ENCODE measurements at regions not wholly inside any gene's neighbourhood (a gene's known extent, or its start where the extent isn't known, plus 50 kb on each side); places are given as distances from the start of the nearest gene placed in this dataset.
"Not testable (repeated sequence)": the region's sequence is repeated elsewhere in the genome, so short reads cannot be mapped to it uniquely, and the experiment has no call there.

DNA sequence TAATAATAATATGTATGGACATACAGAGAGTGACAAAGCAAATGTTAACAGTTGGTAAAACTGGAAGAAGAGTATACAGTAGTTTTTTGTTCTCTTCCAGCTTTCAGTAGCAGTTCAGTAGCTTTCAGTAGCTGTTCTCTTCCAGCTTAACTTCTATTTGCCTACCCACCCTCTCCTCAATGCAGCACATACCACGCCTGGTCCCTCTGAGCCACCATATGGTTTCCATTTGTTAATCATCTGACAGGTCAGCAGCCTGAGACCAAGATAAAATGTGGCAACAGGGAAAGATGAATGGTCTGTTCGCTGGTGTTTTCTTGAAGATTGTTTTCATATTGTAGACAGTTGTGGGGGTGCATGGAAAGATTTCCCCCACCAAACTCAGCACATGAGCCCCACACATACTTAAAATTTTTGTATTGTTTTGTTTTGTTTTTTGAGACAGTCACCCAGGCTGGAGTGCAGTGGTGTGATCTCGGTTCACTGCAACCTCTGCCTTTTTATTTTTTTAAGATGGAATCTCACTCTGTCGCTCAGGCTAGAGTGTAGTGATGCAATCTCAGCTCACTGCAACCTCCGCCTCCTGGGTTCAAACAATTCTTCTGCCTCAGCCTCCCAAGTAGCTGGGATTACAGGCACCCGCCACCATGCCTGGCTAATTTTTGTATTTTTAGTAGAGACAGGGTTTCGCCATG is 56.8 kb downstream of the ATP6V0E2 start:
- DNase-seq, result peak; percentile 27 to 40 (median 31)

DNA sequence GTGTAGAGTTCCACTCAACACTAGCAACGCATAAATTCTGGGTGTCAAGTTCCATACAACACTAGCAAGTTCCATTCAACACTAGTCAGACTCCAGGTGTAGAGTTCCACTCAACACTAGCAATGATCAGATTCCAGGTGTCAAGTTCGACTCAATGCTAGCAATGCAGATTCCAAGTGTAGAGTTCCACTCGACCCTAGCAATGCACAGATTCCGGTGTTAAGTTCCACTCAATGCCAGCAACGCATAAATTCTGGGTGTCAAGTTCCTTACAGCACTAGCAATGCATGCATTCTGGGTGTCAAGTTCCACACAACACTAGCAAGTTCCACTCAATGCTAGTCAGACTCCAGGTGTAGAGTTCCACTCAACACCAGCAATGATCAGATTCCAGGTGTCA is 60.0 kb downstream of the ATP6V0E2 start:
- DNase-seq, result peak in 2 of 3 donors; percentile 3 to 23

DNA sequence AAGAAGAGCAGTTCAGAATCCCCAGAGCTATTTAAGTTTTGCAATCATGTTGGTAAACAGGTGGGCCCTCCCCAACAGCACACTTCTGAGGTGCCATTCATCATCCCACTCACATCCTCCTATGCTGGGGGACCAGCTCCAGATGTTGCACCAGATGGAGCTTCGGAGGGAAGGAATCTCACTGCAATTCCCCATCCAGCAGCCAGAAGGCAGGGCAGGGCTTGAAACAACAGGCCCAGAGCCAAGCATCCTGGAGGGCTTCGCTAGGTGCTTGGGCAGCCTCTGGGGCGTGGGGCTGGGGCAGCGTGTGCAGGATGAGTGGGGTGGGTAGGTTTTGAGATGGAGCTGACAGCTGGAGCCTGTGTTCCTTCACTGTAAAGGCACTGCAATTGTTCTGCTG is 73.6 kb downstream of the ATP6V0E2 start:
- DNase-seq, result not testable (repeated sequence)

DNA sequence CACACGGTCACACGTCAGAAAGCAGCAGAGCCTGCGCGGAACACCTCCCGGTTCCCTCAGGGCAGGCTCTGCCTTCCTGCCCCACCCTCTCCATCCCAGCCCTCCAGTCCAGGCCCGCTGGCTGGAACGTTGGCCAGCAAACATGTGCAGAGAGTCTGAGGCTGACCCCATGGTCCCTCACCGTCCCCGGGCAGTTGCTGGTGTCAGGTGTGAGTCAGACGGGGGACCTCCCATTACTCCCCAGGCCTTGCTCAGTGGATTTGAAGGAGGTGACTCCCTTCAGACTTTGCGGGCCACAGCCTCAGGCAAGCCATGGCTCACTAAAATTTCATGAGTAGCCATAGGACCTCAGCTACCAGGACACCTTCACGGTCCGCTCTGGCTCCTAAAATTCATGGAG is 74.7 kb downstream of the ATP6V0E2 start:
- DNase-seq, result not testable (repeated sequence)

DNA sequence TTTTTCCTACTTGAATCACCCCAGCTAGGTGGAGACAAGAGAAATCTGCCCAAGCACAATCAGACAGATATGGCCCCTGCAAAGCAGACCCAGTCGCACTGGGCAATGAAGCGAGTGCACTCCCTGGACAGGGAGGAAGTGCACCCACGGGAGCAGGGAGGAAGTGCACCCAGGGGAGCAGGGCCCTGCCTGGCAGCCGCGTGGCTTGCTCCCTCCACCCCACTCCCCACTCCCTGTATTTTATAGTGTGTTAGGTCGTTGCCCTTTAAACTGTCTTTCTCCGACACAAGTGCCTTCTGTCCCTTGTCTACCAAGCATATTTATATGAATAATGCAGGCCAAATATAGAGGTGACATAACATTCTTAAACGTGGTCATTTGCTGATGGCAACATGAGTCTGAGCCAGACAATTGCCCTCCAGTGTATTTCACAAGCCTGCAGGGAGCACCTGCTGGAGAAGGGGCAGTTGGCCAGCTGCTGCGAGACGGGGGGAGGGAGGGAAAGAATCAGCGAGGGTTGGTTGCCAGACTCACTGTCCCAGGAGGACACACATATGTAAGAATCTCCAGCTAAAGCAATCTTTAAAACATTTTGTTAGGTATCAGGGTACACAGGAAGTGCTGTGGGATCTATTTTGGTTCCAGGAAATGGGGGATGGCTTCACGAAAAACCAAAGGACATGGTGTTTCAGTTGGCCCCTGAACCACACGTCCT is 76.3 kb downstream of the ATP6V0E2 start:
- peak in 1 of 3 donors; percentile 10 for DNase-seq

DNA sequence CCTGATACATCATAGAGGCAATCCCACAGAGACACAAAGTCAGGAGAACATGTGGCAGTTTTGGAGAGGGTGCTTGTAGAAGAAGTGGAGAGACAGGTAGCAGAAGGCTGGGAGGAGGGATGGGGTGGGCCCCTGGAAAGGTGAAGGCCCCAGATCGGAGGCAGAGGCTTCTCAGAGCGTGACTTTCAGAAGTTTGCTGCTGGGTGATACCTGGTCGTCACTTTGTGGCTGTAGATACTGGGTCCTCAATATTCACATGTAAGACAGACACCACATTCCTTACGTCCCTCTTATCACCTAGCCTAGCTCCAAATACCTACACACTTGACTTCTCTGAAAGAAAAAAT is 76.8 kb downstream of the ATP6V0E2 start:
- not testable (repeated sequence) for DNase-seq

DNA sequence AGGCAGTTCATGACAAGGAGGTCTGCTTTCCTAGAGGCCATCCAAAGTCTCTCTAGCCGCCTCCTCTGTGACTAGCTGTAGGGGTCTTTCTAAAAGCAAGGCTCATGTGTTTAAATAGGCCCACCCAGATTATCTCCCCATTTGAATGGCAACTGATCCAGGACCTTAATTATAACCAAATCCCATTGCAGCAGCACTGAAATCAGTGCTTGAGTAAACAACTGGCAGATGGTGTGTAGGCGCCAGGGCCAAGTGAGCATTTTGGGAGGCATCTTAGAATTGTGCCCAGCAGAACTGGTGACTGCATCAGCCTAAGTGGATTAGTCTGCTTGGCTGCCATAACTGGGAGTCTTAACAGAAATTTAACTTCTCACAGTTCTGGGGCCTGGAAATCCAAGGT is 77.8 kb downstream of the ATP6V0E2 start:
- not testable (repeated sequence) for DNase-seq

DNA sequence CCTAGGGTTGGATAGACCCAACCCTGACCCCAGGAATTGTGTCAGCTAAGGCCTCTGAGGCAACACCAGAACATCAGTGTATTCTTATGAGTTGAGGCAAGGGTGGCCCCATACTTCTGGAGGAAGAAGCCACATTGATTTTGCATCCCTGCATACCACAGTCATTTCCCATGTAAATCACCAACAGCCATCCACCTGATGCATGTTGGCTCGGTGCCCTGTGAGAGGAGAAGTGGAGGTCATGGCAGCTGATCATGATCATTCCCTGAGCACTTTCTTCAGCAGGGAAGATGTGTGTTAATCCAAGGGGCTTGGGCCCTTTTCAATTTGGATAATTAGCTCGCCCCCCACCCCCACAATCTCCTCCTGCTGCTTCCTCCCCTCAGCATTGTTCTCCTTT is 85.1 kb downstream of the ATP6V0E2 start:
- not testable (repeated sequence) for DNase-seq

DNA sequence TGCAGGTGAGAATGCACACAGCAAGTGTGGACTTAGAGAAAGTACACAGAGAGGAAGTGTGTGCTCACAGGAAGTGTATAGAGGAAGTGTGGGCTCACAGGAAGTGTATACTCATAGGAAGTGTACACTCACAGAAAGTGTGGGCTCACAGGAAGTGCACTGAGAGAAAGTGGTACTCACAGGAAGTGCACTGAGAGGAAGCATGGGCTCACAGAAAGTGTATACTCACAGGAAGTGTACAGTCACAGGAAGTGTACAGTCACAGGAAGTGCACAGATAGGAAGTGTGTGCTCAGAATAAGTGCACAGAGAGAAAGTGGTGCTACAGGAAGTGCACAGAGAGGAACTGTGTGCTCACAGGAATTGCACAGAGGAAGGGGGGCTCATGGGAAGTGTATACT is 87.1 kb downstream of the ATP6V0E2 start:
- not testable (repeated sequence) for DNase-seq

DNA sequence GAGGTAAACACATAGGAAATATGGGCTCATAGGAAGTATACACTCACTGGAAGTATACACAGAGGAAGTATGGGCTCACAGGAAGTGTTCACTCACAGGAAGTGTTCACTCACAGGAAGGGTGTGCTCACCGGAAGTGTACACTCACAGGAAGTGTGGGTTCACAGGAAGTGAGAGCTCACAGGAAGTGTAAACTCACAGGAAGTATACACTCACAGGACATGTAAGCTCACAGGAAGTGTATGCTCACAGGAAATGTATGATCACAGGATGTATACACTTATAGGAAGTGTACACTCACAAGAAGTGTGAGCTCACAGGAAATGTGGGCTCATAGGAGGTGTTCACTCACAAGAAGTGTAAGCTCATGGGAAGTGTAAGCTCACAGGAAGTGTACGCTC is 88.1 kb downstream of the ATP6V0E2 start:
- not testable (repeated sequence) for DNase-seq

DNA sequence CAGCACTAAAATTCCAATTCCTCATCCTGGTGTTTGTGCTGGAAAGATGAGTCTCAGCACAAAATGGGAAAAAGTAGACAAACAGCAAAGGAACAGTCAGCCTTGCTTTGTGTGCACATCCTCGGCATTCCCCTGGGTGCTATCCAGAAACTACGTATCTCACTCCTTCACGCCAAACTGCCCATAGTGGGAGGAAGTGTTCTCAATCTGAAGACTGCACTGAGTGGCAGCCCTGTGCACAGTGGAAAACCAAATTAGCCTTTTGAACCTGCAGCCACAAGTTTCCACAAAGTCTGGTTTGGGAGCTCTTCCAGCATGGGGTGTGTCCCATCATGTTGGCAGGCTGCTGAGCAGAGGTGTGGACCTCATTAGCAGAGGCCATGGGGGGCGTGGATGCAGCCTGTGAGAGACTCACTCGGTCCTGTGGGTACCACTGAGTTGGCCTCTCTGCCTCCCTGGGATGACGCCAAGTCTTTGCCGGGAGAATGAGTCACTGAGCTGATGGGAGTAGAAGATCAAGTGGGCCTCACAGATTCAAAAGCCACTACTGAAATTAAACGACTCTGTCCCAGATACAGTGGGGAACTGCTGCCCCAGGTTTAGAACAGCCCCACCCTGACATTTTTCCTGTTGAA is 89.0 kb downstream of the ATP6V0E2 start:
- DNase-seq, result peak in 1 of 3 donors; percentile 18

DNA sequence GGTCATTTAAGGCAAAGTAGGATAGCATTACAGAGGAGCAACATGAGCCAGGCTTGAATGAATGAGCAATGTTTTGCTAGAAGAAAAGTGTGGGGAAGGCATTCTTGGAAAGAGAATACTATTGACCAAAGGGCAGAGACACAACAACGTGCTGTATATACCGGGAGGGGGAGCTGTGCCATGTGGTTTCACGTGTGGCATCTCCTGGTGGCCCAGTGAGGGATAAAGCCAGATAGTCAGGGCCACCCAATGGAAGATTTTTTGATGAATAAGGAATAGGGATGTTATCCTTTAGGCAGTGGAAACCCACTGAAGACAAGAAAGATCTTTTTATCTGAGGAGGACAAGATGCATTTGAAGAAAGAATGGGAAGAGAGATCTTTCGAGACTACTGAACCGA is 90.2 kb downstream of the ATP6V0E2 start:
- DNase-seq, result not testable (repeated sequence)

DNA sequence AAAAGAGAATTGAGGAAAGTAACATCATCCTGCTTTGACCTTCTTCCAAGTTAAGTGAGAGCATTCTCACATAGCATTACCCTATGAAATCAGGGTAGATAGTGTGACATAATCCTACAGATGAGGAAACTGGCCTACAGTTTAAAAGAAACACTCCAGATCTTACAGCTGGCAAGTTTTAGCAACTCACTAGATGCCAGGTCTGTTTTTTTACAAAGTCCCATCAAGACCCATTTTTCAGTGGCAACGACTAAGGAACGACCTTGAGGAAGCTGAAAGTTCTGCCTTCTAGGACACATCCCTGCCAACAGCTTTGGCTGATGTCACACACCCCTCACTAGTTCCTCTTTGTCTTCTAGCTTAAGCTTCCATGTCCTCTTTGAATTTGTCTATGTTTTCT is 92.7 kb downstream of the ATP6V0E2 start:
- DNase-seq, result not testable (repeated sequence)

DNA sequence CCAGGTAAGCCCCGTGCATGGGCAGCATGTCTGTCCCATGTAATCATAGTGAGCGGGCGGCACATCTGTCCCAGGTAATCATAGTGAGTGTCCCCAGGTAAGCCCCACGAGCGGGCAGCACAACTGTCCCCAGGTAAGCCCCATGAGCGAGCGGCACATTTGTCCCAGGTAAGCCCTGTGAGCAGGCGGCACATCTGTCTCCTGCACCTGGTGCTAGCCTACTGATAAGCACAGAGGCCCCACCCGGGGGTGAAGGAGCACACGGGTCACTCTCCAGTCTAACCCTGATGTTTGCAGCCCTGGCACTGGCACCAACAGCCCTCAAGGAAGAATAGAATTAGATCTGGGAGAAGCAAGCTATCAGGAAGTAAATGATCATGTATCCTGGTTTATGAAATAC is 99.2 kb downstream of the ATP6V0E2 start:
- not testable (repeated sequence) for DNase-seq

DNA sequence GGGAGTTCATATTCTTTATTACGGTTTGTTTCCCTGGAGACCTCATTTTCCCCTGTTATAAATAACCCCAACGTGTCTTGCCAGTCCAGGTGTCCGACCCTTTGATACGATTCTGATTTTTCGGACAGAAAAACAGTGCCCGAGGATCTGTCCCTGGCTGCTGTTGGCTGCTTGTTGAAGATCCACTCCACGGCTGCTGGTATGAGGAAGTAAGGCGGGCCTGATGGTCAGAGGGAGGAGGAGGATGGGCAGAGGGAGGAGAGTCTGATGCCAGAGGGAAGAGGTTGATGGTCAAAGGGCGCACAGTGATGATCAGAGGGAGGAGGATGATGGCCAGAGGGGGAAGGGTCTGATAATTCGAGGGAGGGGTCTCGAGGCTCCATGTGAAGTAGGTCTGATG is 99.9 kb downstream of the ATP6V0E2 start:
- DNase-seq, result not testable (repeated sequence)

DNA sequence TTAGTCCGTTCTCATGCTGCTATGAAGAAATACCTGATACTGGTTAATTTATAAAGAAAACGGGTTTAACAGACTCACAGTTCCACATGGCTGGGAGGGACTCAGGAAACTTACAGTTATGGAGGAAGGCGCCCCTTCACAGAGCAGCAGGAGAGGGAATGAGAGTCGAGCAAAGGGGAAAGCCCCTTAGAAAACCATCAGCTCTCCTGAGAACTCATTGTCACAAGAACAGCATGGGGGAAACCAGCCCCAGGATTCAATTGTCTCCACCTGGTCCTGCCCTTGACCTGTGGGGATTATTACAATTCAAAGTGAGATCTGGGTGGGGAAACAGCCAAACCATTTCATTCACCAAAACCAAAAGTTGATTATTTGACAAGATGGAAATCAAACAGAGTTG is 101.8 kb downstream of the ATP6V0E2 start:
- DNase-seq, result not testable (repeated sequence)

DNA sequence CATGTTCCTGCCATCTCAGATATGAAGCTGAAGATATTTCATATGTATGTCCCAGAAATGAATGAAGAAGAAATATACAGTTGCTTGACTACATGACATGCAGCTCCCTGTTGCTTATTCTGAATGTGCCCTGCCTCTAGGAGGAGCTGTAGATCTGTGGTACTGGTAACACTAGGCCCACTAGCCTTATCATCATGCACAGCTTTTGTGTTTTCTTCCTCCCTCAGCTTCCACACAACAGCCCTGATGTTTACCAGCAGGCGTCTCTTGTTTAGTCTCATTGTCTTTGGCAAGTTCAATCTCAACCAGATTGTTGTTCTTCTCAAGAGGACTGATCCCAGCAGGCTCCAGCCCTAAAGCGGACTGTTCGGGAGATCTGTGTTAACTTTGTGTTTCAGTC is 104.8 kb downstream of the ATP6V0E2 start:
- not testable (repeated sequence) for DNase-seq

DNA sequence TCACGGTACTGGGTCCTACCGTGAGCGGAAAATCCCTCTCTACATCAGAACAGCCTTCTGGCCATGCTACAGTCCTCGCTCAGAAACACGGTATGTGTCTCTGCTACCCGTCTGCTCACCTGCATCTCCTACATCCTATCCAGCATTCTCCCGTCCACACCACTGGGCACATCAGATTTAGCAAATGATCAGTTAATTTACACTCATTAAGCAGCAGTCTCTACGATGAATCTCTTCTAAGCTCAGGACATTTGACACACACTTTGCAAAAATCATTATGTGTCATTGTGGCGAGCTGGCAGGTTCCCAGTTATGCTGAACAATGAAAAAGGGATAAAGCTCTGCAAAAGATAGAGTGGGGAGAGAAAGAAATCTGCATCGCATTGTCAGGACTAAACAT is 105.2 kb downstream of the ATP6V0E2 start:
- DNase-seq, result not testable (repeated sequence)

DNA sequence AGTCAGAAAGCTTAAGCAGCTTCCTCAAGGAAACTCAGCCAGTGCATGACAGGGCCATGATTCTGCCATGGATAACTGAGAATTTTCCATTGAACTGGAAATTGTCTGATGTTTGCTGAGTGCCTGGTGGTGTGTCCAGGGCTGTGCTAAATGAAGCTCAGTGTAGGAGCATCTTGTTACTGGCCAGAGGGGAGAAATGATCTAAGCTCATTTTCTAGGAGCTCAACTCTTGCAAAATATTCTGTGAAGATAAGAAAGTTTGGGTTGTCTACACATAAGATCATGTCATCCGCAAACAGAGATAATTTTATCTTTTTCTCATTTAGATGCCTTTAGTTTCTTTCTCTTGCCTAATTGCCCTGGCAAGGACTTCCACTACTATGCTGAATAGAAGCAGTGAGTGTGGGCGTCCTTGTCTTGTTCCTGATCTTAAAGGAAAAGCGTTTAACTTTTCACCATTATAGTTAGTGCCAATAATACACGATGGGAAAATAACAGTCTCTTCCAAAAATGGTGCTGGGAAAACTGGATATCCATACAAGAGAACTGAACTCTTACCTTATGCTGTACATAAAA is 108.9 kb downstream of the ATP6V0E2 start:
- DNase-seq, result not testable (repeated sequence)

DNA sequence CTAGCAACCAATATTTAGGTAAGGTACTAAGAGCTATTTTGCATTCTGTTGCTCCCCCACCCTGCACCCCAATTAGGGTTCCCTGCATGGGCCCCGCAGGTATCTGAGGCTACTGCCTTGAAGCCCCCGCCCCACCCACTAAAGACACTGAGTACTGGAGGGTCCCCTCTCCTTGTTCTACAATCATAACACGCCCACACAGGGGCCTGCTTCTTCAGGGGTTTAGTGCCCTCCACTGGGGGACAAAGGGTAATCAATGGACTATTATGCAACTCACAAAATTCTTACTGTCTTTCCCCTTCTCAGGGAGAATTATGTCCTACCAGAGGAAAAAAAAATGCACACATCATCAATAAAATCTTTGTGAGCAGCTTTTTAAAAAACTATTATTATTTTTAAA is 113.1 kb downstream of the ATP6V0E2 start:
- DNase-seq, result not testable (repeated sequence)

DNA sequence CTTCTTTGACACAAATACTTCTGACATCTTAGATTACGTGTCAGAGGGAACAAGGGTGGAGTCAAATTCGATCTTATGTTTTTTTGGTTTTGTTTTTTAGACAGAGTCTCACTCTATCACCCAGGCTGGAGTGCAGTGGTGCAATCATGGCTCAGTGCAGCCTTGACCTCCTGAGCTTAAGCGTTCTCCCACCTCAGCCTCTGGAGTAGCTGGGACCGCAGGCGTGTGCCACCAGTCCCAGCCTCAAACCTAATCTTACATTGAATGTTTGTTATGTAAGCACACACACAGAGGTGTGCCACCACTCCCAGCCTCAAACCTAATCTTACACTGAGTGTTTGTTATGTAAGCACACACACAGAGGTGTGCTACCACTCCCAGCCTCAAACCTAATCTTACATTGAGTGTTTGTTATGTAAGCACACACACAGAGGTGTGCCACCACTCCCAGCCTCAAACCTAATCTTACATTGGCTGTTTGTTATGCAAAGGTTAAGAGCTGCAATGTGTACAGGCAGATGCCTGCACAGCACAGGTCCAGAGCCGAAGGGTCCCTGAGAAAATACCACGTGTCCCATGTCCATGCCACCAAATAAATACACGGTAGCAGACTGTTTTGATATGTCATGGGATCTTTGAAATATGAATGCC is 118.0 kb downstream of the ATP6V0E2 start:
- DNase-seq, result not testable (repeated sequence)

DNA sequence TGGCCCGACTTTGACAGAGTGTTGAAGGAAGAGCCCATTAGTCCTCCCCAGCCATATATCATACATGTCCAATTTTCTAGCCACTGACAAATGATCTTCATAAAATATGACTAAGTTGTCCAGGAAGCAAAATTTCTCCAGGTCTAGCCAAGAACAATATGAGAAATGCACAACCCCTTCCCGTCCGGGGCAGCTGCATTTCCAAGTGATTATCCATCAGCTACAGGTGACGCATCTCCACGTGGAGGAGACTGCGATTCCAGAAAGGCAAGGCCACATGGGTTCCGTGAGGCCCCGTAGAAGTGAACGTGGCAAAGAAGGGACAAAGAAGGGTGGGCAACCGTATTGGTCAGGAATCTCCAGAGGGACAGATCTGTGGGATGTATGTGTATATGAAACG is 118.6 kb downstream of the ATP6V0E2 start:
- DNase-seq, result not testable (repeated sequence)

Measured in muscle of back (tissue), 3 donors.